Smooth muscle cell (in vitro differentiated cells): ENCODE measurements at regions not wholly inside any gene's neighbourhood (a gene's known extent, or its start where the extent isn't known, plus 50 kb on each side); places are given as distances from the start of the nearest gene placed in this dataset.

ENCODE experiments used
- DNase-seq: peaks from one replicate; lab custom pipeline; 2025; ENCODE audit not compliant: unreplicated experiment; lab: John Stamatoyannopoulos, UW
- H2AFZ ChIP-seq: fragments of 200-600 bp; sonication (generic); 2 replicates; pipeline ENCODE4 v1.6.0; 2016; ENCODE audit warnings: antibody characterized with exemption, low read depth, mild to moderate bottlenecking
- H3F3A ChIP-seq: fragments of 200-600 bp; sonication (generic); 2 replicates; pipeline ENCODE4 v1.6.0; 2017; ENCODE audit warnings: antibody characterized with exemption, low read depth
- H3K27ac ChIP-seq: fragments of 200-600 bp; sonication (generic); 2 replicates; pipeline ENCODE4 v1.5.1; 2016; ENCODE audit warnings: low read depth, mild to moderate bottlenecking
- H3K27me3 ChIP-seq: fragments of 200-600 bp; sonication (generic); 2 replicates; pipeline ENCODE4 v1.6.1; 2016; ENCODE audit warnings: low read depth, mild to moderate bottlenecking
- H3K36me3 ChIP-seq: fragments of 200-600 bp; sonication (generic); 2 replicates; pipeline ENCODE4 v1.5.1; 2016; ENCODE audit warnings: low read depth
- H3K4me1 ChIP-seq: fragments of 200-600 bp; sonication (generic); 2 replicates; pipeline ENCODE4 v1.5.1; 2016; ENCODE audit warnings: low read depth
- H3K4me2 ChIP-seq: fragments of 200-600 bp; sonication (generic); 2 replicates; pipeline ENCODE4 v1.6.0; 2016; ENCODE audit warnings: mild to moderate bottlenecking
- H3K4me3 ChIP-seq: fragments of 200-600 bp; sonication (generic); 2 replicates; pipeline ENCODE4 v1.5.1; 2016; ENCODE audit warnings: mild to moderate bottlenecking
- H3K79me2 ChIP-seq: fragments of 200-600 bp; sonication (generic); 2 replicates; pipeline ENCODE4 v1.6.0; 2016; ENCODE audit warnings: low read depth, mild to moderate bottlenecking
- H3K9ac ChIP-seq: fragments of 200-600 bp; sonication (generic); 2 replicates; pipeline ENCODE4 v1.6.0; 2016; ENCODE audit warnings: low read depth
- H3K9me3 ChIP-seq: fragments of 200-600 bp; sonication (generic); replicated peaks from 2 replicates; pipeline ENCODE4 v1.5.1; 2016; ENCODE audit warnings: low read depth
- H4K20me1 ChIP-seq: fragments of 200-600 bp; sonication (generic); 2 replicates; pipeline ENCODE4 v1.6.0; 2016; ENCODE audit warnings: low read depth
- WGBS: methylation state at CpG from one replicate; pipeline ENCODE4 v1.1.7; 2016; ENCODE audit warnings: low lambda C conversion rate; 5-methylcytosine and 5-hydroxymethylcytosine counted together
- TF ChIP-seq, protein P1 (sequence below): fragments of 200-600 bp; sonication (generic); IDR thresholded peaks from 2 replicates; pipeline ENCODE4 v1.5.1; 2017; ENCODE audit warnings: borderline replicate concordance, mild to moderate bottlenecking, antibody characterized with exemption; ENCODE audit not compliant: insufficient read depth, poor library complexity, severe bottlenecking

- no peaks in the 10 kb centered on the region for H3K27me3 ChIP-seq
- no peaks in the 10 kb centered on the region for H3K79me2 ChIP-seq
- H3K4me1 ChIP-seq, result no peaks in the 10 kb centered on the region
- no peak overlapping the region for H3K4me3 ChIP-seq
- TF ChIP-seq, protein P1, sequence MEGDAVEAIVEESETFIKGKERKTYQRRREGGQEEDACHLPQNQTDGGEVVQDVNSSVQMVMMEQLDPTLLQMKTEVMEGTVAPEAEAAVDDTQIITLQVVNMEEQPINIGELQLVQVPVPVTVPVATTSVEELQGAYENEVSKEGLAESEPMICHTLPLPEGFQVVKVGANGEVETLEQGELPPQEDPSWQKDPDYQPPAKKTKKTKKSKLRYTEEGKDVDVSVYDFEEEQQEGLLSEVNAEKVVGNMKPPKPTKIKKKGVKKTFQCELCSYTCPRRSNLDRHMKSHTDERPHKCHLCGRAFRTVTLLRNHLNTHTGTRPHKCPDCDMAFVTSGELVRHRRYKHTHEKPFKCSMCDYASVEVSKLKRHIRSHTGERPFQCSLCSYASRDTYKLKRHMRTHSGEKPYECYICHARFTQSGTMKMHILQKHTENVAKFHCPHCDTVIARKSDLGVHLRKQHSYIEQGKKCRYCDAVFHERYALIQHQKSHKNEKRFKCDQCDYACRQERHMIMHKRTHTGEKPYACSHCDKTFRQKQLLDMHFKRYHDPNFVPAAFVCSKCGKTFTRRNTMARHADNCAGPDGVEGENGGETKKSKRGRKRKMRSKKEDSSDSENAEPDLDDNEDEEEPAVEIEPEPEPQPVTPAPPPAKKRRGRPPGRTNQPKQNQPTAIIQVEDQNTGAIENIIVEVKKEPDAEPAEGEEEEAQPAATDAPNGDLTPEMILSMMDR, result no peak
- no peaks in the 10 kb centered on the region for H3K36me3 ChIP-seq
- no peaks in the 10 kb centered on the region for H3K9me3 ChIP-seq
- DNase-seq, result no peak
- no peak overlapping the region for H2AFZ ChIP-seq
- H3K9ac ChIP-seq, result no peak overlapping the region
- no peak overlapping the region for H3K4me2 ChIP-seq
- H4K20me1 ChIP-seq, result no peaks in the 10 kb centered on the region
- H3K27ac ChIP-seq, result no peak overlapping the region
- no peaks in the 10 kb centered on the region for H3F3A ChIP-seq
Observed at GRCh38 chr21:24411429-24411828, 1195.9 kb downstream of the MRPL39 start.

DNA sequence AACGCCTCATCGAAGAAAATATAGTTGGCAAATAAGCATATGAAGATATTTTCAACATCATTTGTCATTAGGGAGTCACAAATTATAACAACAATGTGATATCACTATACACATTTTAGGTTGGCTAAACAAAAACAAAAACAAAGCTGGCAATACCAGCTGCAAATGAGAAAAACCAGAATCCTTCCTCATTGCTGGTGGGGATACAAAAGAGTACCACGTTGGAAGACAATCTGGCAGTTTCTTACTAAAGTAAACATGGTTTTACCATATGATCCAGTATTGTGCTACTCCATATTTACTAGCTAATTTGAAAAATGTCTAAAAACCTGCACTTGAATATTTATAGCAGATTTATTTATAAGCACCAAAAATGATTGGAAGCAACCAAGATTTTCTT lies 1204.1 kb downstream of the MRPL39 start:
- Histone ChIP-seq H4K20me1 (no peaks in the 10 kb centered on the region), H2AFZ (no peak overlapping the region), H3K36me3 (no peaks in the 10 kb centered on the region), H3K79me2 (no peaks in the 10 kb centered on the region), H3K4me1 (no peaks in the 10 kb centered on the region), H3K27me3 (no peaks in the 10 kb centered on the region), H3F3A (no peaks in the 10 kb centered on the region), H3K9ac (no peak overlapping the region), H3K4me2 (no peak overlapping the region), H3K4me3 (no peak overlapping the region), H3K9me3 (no peaks in the 10 kb centered on the region), H3K27ac (no peak overlapping the region)
- WGBS, result 63% methylated on average over 3 of the region's 3 CpGs
- DNase-seq, result no peak
- TF ChIP-seq, protein P1, result no peak

DNA sequence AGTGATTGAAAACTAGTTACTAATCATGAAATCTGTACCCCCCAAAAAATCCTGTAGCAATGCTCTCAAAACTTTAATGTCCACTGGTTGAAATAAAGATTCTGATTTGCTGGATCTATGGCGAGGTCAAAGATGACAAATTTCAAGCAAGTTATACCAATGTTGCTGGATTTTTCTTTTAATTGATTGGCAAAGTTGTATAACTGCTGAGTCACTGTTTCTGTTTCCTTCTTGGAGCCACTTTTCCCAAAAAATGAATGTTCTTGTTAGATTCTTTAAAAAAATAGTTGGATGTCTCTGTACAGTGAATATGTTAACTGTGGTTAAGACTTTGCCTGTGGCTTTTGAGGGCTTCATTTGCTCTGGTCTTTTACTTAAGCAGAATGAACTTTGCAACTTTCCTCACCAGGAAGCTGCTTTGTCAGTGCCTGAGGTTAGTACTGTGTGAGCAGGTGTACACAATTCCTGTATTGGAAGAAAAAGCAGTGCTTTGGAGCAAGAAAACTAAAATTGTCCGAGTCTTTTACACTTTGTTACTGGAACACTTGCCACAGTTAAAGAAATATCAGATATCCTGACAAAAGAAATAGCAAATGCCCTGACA lies 1211.9 kb downstream of the MRPL39 start:
- no peak overlapping the region for H3K4me2 ChIP-seq
- no peak overlapping the region for H3K4me3 ChIP-seq
- TF ChIP-seq, protein P1, result no peak
- H3F3A ChIP-seq, result no peaks in the 10 kb centered on the region
- no peak overlapping the region for H3K27ac ChIP-seq
- H3K4me1 ChIP-seq, result no peaks in the 10 kb centered on the region
- no peak overlapping the region for H2AFZ ChIP-seq
- 57% methylated on average over 2 of the region's 2 CpGs for WGBS
- no peak for DNase-seq
- H3K27me3 ChIP-seq, result no peaks in the 10 kb centered on the region
- no peaks in the 10 kb centered on the region for H3K36me3 ChIP-seq
- no peak overlapping the region for H3K9ac ChIP-seq
- H3K9me3 ChIP-seq, result no peaks in the 10 kb centered on the region
- H3K79me2 ChIP-seq, result no peaks in the 10 kb centered on the region
- H4K20me1 ChIP-seq, result no peaks in the 10 kb centered on the region

GRCh38 chr21:24375201-24375600 lies 1232.1 kb downstream of the MRPL39 start:
- Histone ChIP-seq H3K4me1 (no peaks in the 10 kb centered on the region), H2AFZ (no peak overlapping the region), H3K79me2 (no peaks in the 10 kb centered on the region), H3K36me3 (no peaks in the 10 kb centered on the region), H3K9ac (no peak overlapping the region), H3K4me3 (no peak overlapping the region), H4K20me1 (no peaks in the 10 kb centered on the region), H3K9me3 (no peaks in the 10 kb centered on the region), H3K27ac (no peak overlapping the region), H3F3A (no peaks in the 10 kb centered on the region), H3K27me3 (no peaks in the 10 kb centered on the region), H3K4me2 (no peak overlapping the region)
- TF ChIP-seq, protein P1, result no peak
- no peak for DNase-seq
- 45% methylated on average over 3 of the region's 3 CpGs for WGBS
